Tibial nerve (tissue), 4 donors: ENCODE measurements at regions not wholly inside any gene's neighbourhood (a gene's known extent, or its start where the extent isn't known, plus 50 kb on each side); places are given as distances from the start of the nearest gene placed in this dataset.

Experiments
- DNase-seq, 2 donors: peaks; one replicate each; pipeline ENCODE4 v3.0.0-alpha.2; 2019; ENCODE audit warnings: low spot score in 2 of 2
- H3K27ac ChIP-seq, 4 donors: fragments of 200-600 bp; sonication (generic) in 3 of 4; one replicate each; pipeline ENCODE4 v1.5.1; 2017 to 2019; ENCODE audit warnings: mild to moderate bottlenecking in 1 of 4
- H3K27me3 ChIP-seq, 2 donors: fragments of 200-600 bp; sonication (generic) in 1 of 2; one replicate each; pipeline versions ENCODE4 v1.5.1 to v1.6.0; 2017 to 2019
- H3K36me3 ChIP-seq, 3 donors: fragments of 200-600 bp; sonication (generic); one replicate each; pipeline ENCODE4 v1.5.1; 2018 to 2019
- H3K4me1 ChIP-seq, 4 donors: fragments of 200-600 bp; sonication (generic) in 3 of 4; one replicate each; pipeline ENCODE4 v1.5.1; 2017 to 2019
- H3K4me3 ChIP-seq, 4 donors: fragments of 200-600 bp; sonication (generic) in 3 of 4; one replicate each; pipeline ENCODE4 v1.5.1; 2017 to 2019; ENCODE audit warnings: mild to moderate bottlenecking in 1 of 4, moderate library complexity in 1 of 4
- H3K9me3 ChIP-seq, 4 donors: fragments of 200-600 bp; sonication (generic) in 3 of 4; one replicate each; pipeline ENCODE4 v1.5.1; 2017 to 2019
- EP300 ChIP-seq, 2 donors: sonication (generic); formaldehyde crosslinking; IDR thresholded peaks; one replicate each; pipeline ENCODE4 v1.6.1; 2017; ENCODE audit warnings: antibody characterized with exemption in 2 of 2, mild to moderate bottlenecking in 1 of 2
- POLR2A ChIP-seq, 2 donors: fragments of 450-650 bp; IDR thresholded peaks; one replicate each; pipeline ENCODE4 v1.6.1; 2017; ENCODE audit warnings: antibody characterized with exemption in 2 of 2, mild to moderate bottlenecking in 2 of 2, moderate library complexity in 2 of 2
- WGBS, 2 donors: methylation state at CpG; one replicate each; pipeline ENCODE4 v1.1.5; 2018; 5-methylcytosine and 5-hydroxymethylcytosine counted together
- TF ChIP-seq, protein P1 (sequence below), 5 experiments: fragments of 200-600 bp in 3 of 5; fragments of 450-650 bp in 2 of 5; sonication (generic) in 3 of 5; IDR thresholded peaks; one replicate each; pipeline ENCODE4 v1.5.1; 2016 to 2019; ENCODE audit warnings: antibody characterized with exemption in 5 of 5, mild to moderate bottlenecking in 3 of 5, moderate library complexity in 2 of 5

DNA sequence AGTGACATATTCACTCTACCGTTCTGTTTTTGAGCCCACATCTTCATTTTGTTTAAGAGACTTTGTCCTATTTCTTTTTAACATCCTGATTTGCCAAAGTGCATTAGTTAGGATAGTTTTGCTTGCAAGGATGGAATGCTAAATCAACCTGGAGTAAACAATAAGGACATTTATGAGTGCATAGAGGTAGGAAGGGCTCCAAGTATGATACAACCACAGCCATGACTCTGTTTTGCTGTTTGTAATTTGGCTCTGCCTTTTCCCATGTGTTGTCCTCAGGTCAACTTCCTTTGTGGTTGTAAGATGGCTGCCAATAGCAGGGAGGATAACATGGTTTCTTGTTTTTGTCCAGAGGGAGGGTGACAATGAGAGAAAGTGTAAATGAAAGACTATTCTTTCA lies 66.4 kb upstream of the GOLIM4 start:
- TF ChIP-seq POLR2A (IDR thresholded peaks at IDR 0.05) = no peak
- H3K27ac ChIP-seq = no peak overlapping the region
- H3K9me3 ChIP-seq = no peaks in the 10 kb centered on the region
- 70 to 75% methylated on average over 1 of the region's 1 CpG for WGBS, 2 donors
- no peak overlapping the region for H3K4me3 ChIP-seq
- H3K4me1 ChIP-seq = peaks cover 0 to 11% (median 0%) of the 10 kb centered on the region in 4 donors
- H3K36me3 ChIP-seq = no peaks in the 10 kb centered on the region
- no peaks in the 10 kb centered on the region for H3K27me3 ChIP-seq
- no peak for DNase-seq

DNA sequence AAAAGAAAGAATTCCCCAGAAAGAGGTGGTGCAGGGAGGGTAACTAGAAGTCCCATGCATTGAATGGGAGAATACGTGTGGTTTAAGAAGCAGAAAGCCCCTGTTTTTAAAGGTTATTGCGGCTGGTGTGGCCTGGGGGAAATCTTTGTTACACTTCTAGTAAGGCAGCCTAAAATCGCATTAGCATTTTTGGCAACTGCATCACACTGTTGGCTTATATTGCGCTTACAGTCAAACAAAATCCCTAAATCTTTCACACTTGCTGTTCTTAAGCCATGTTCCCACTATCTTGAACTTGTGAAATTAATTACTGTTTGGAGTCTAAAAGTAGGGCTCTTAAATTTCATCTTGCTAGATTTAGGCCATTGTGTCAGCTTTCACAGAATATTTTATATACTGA lies 66.0 kb upstream of the GOLIM4 start:
- TF ChIP-seq POLR2A (IDR thresholded peaks at IDR 0.05) = no peak
- TF ChIP-seq EP300 (IDR thresholded peaks at IDR 0.05) = no peak
- TF ChIP-seq, protein P1, sequence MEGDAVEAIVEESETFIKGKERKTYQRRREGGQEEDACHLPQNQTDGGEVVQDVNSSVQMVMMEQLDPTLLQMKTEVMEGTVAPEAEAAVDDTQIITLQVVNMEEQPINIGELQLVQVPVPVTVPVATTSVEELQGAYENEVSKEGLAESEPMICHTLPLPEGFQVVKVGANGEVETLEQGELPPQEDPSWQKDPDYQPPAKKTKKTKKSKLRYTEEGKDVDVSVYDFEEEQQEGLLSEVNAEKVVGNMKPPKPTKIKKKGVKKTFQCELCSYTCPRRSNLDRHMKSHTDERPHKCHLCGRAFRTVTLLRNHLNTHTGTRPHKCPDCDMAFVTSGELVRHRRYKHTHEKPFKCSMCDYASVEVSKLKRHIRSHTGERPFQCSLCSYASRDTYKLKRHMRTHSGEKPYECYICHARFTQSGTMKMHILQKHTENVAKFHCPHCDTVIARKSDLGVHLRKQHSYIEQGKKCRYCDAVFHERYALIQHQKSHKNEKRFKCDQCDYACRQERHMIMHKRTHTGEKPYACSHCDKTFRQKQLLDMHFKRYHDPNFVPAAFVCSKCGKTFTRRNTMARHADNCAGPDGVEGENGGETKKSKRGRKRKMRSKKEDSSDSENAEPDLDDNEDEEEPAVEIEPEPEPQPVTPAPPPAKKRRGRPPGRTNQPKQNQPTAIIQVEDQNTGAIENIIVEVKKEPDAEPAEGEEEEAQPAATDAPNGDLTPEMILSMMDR (IDR thresholded peaks at IDR 0.05) = no peak
- Histone ChIP-seq H3K9me3 (no peaks in the 10 kb centered on the region), H3K27ac (no peak overlapping the region), H3K27me3 (no peaks in the 10 kb centered on the region), H3K4me3 (no peak overlapping the region), H3K36me3 (no peaks in the 10 kb centered on the region), H3K4me1 (peaks cover 0 to 11% (median 0%) of the 10 kb centered on the region in 4 donors)
- WGBS, 2 donors = 79 to 84% methylated on average over 4 of the region's 4 CpGs
- DNase-seq = no peak

DNA sequence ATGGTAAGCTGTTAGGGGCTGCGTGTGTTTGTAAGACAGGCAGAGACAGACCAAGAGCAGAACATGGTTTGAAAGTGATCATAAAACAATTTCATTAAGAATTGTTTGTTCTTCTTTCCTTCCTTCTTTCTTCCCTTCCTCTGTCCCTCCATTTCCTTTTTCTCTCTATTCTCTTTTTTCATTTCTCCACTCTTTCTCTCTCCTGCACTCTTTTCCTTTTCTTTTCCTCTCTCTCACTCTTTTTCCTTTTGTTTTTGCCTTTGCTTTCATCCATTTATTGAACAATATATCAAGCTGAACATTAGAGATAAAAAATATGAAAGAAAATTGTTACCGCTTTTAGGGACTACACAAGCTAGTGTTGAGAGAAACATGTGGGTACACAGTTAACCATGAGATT lies 62.2 kb upstream of the GOLIM4 start:
- no peaks in the 10 kb centered on the region for H3K36me3 ChIP-seq
- TF ChIP-seq, protein P1 (IDR thresholded peaks at IDR 0.05) = no peak
- no peak for TF ChIP-seq EP300 (IDR thresholded peaks at IDR 0.05)
- TF ChIP-seq POLR2A (IDR thresholded peaks at IDR 0.05) = no peak
- no peak overlapping the region for H3K4me3 ChIP-seq
- H3K4me1 ChIP-seq = peaks cover 0 to 7% (median 0%) of the 10 kb centered on the region in 4 donors
- no peaks in the 10 kb centered on the region for H3K27me3 ChIP-seq
- peaks cover 0 to 3% (median 0%) of the 10 kb centered on the region in 4 donors for H3K9me3 ChIP-seq
- H3K27ac ChIP-seq = no peak overlapping the region
- no peak for DNase-seq
- WGBS, 2 donors = 95 to 97% methylated on average over 2 of the region's 2 CpGs

DNA sequence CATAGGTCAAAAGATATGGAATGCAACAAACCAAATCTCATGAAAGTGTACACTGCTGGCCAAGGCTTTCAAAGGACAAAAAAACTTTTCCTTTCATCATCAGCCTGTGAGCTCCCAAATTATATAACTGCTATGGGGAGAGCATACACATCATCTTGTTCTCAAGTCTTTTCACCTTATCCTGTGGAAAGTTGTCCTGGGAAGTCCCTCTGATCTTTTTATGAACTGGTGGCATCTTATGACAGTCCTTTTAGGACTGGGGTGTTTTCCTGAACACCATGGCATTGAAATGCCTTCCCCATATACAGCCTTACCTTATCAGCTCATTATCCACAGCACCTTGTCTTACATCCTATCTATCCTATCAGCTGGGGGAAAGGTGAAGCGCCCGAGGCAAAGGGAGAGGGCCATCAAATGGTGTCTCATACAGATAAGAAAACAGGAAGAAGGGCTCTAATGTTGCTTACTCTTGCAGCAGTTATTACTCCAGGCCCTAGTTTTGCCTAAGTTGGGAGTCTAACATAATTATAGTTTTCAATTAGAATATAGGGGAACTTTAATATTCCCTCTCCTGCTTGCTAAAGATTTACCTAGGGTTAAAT lies 61.5 kb upstream of the GOLIM4 start:
- no peaks in the 10 kb centered on the region for H3K36me3 ChIP-seq
- 71 to 79% methylated on average over 2 of the region's 2 CpGs for WGBS, 2 donors
- no peak for DNase-seq

DNA sequence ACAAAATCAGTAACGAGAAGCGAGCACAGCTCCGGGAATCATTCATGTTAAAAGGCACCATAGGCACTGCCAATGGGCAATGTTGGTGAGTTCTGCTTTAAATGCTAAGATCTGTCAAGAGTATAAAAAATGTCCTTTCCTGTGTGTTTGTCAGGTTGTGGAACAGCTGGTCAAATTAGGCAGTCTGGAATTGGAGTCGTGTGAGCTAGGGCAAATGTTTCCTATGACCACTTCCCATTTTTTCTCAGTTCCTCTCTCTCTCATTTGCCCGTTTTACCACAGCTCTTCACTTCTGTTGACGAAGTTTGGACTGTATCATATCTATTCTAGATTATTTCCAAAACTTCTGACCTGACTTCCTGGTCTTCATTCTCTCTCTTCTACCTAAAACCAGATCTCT lies 60.8 kb upstream of the GOLIM4 start:
- Histone ChIP-seq H3K9me3 (peaks cover 0 to 17% (median 2%) of the 10 kb centered on the region in 4 donors), H3K27ac (no peak overlapping the region), H3K36me3 (no peaks in the 10 kb centered on the region), H3K4me3 (no peak overlapping the region), H3K27me3 (no peaks in the 10 kb centered on the region), H3K4me1 (no peaks in the 10 kb centered on the region)
- no peak for DNase-seq
- TF ChIP-seq, protein P1 (IDR thresholded peaks at IDR 0.05) = no peak
- TF ChIP-seq EP300 (IDR thresholded peaks at IDR 0.05) = peak in 1 of 2 donors; percentile 28
- WGBS, 2 donors = 58 to 66% methylated on average over 6 of the region's 6 CpGs

More for the DNA sequence above, 61.5 kb upstream of the GOLIM4 start:
- H3K27ac ChIP-seq = no peak overlapping the region
- H3K9me3 ChIP-seq = peaks cover 0 to 10% (median 2%) of the 10 kb centered on the region in 4 donors
- peaks cover 0 to 5% (median 0%) of the 10 kb centered on the region in 4 donors for H3K4me1 ChIP-seq
- H3K27me3 ChIP-seq = no peaks in the 10 kb centered on the region
- TF ChIP-seq, protein P1 (IDR thresholded peaks at IDR 0.05) = no peak
- TF ChIP-seq POLR2A (IDR thresholded peaks at IDR 0.05) = no peak
- no peak overlapping the region for H3K4me3 ChIP-seq

DNA sequence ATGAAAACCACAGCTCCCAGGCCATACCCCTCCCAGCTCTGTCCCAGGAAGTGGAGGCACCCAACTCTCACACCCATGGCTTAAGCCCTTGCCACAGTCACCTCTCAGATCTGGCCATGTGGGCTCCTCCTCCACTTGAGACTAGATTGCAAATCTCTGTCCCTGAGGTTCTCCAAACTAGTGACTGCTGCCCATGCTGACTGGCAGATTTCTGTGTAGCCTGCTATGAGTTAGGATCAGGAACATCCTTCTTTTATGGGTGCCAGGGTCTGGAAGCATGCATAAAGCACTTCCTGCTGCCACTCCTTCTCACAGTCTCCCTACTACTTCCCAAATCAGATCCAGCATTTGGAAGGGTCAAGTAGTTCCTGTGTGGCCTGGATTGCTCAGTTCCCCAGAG lies 59.6 kb upstream of the GOLIM4 start:
- Histone ChIP-seq H3K27me3 (no peaks in the 10 kb centered on the region), H3K27ac (no peak overlapping the region), H3K4me1 (no peaks in the 10 kb centered on the region), H3K36me3 (no peaks in the 10 kb centered on the region), H3K4me3 (no peak overlapping the region), H3K9me3 (peaks cover 0 to 21% (median 2%) of the 10 kb centered on the region in 4 donors)
- TF ChIP-seq POLR2A (IDR thresholded peaks at IDR 0.05) (no peak), EP300 (IDR thresholded peaks at IDR 0.05) (no peak)
- TF ChIP-seq, protein P1 (IDR thresholded peaks at IDR 0.05) = no peak
- no peak for DNase-seq
